Liver (tissue), 8 donors: ENCODE measurements at regions not wholly inside any gene's neighbourhood (a gene's known extent, or its start where the extent isn't known, plus 50 kb on each side); places are given as distances from the start of the nearest gene placed in this dataset.

Experiments used
- DNase-seq: peaks from one replicate; pipeline ENCODE4 v3.0.0-alpha.2; 2017; ENCODE audit warnings: low spot score
- H3K27ac ChIP-seq, 2 donors: one replicate each; pipeline ENCODE4 v1.7.0; 2013; ENCODE audit warnings: inconsistent platforms in 2 of 2, low read length in 2 of 2, control low read depth in 1 of 2, low read depth in 1 of 2, mild to moderate bottlenecking in 1 of 2
- H3K27me3 ChIP-seq, 4 donors: one replicate each; pipeline versions ENCODE4 v1.6.1 to v1.7.0; 2013; ENCODE audit warnings: low read length in 3 of 4, inconsistent platforms in 1 of 4, mild to moderate bottlenecking in 1 of 4, moderate library complexity in 1 of 4; ENCODE audit not compliant: control insufficient read depth in 4 of 4, insufficient read depth in 4 of 4
- H3K36me3 ChIP-seq, 4 donors: one replicate each; pipeline versions ENCODE4 v1.6.1 to v1.7.0; 2013; ENCODE audit warnings: low read length in 3 of 4, mild to moderate bottlenecking in 3 of 4, low read depth in 1 of 4, moderate library complexity in 1 of 4; ENCODE audit not compliant: control insufficient read depth in 4 of 4, insufficient read depth in 3 of 4
- H3K4me1 ChIP-seq, 4 donors: one replicate each; pipeline versions ENCODE4 v1.6.1 to v1.7.0; 2013; ENCODE audit warnings: low read length in 3 of 4, mild to moderate bottlenecking in 3 of 4, moderate library complexity in 1 of 4; ENCODE audit not compliant: control insufficient read depth in 4 of 4, insufficient read depth in 4 of 4
- H3K4me3 ChIP-seq, 3 donors: one replicate each; pipeline versions ENCODE4 v1.6.1 to v1.7.0; 2013; ENCODE audit warnings: low read length in 3 of 3, control low read depth in 1 of 3, low read depth in 1 of 3, mild to moderate bottlenecking in 1 of 3
- H3K9ac ChIP-seq, 2 donors: one replicate each; pipeline ENCODE4 v1.7.0; 2013; ENCODE audit warnings: low read length in 2 of 2, mild to moderate bottlenecking in 2 of 2, moderate library complexity in 2 of 2, control low read depth in 1 of 2, low read depth in 1 of 2
- H3K9me3 ChIP-seq, 4 donors: one replicate each; pipeline versions ENCODE4 v1.6.1 to v1.7.0; 2013; ENCODE audit warnings: low read length in 3 of 4; ENCODE audit not compliant: control insufficient read depth in 4 of 4
- ATF3 ChIP-seq: IDR thresholded peaks from 2 replicates; pipeline ENCODE4 v1.6.1; 2016; ENCODE audit warnings: antibody characterized with exemption
- CTCF ChIP-seq: fragments of 150-350 bp; IDR thresholded peaks from 2 replicates; pipeline ENCODE4 v1.5.1; 2017; ENCODE audit warnings: improper control_type of control experiment, low read depth, low read length; ENCODE audit not compliant: missing input control
- EGR1 ChIP-seq, 2 donors: IDR thresholded peaks; 2 replicates each; pipeline ENCODE4 v1.6.1; 2016 to 2018; ENCODE audit warnings: antibody characterized with exemption in 2 of 2, low read depth in 2 of 2
- FOXA1 ChIP-seq: IDR thresholded peaks from 2 replicates; pipeline ENCODE4 v1.6.1; 2016; ENCODE audit warnings: antibody characterized with exemption
- FOXA2 ChIP-seq: IDR thresholded peaks from 2 replicates; pipeline ENCODE4 v1.6.1; 2016; ENCODE audit warnings: antibody characterized with exemption
- GABPA ChIP-seq, 2 donors: IDR thresholded peaks in 1 of 2; conservative IDR thresholded peaks in 1 of 2; 2 replicates each; pipeline ENCODE4 v1.6.1; 2016; ENCODE audit warnings: antibody characterized with exemption in 2 of 2, mild to moderate bottlenecking in 1 of 2, moderate library complexity in 1 of 2
- HNF4A ChIP-seq, 2 donors: conservative IDR thresholded peaks; 2 replicates each; pipeline ENCODE4 v1.6.1; 2016; ENCODE audit warnings: antibody characterized with exemption in 2 of 2, mild to moderate bottlenecking in 2 of 2
- HNF4G ChIP-seq: IDR thresholded peaks from 2 replicates; pipeline ENCODE4 v1.6.1; 2016; ENCODE audit warnings: antibody characterized with exemption
- JUND ChIP-seq, 2 donors: IDR thresholded peaks; 2 replicates each; pipeline ENCODE4 v1.6.1; 2016; ENCODE audit warnings: antibody characterized with exemption in 2 of 2
- MAX ChIP-seq: IDR thresholded peaks from 2 replicates; pipeline ENCODE4 v1.6.1; 2016; ENCODE audit warnings: antibody characterized with exemption
- NR2F2 ChIP-seq: IDR thresholded peaks from 2 replicates; pipeline ENCODE4 v1.6.1; 2016; ENCODE audit warnings: antibody characterized with exemption
- RAD21 ChIP-seq, 2 donors: IDR thresholded peaks; 2 replicates each; pipeline ENCODE4 v1.6.1; 2016; ENCODE audit warnings: antibody characterized with exemption in 2 of 2, mild to moderate bottlenecking in 2 of 2
- REST ChIP-seq: IDR thresholded peaks from 2 replicates; pipeline ENCODE4 v1.6.1; 2016; ENCODE audit warnings: antibody characterized with exemption, mild to moderate bottlenecking
- RXRA ChIP-seq, 2 donors: IDR thresholded peaks; 2 replicates each; pipeline ENCODE4 v1.6.1; 2017 to 2018; ENCODE audit warnings: antibody characterized with exemption in 2 of 2, mild to moderate bottlenecking in 1 of 2
- SP1 ChIP-seq: IDR thresholded peaks from 2 replicates; pipeline ENCODE4 v1.6.1; 2018; ENCODE audit warnings: antibody characterized with exemption, mild to moderate bottlenecking
- TAF1 ChIP-seq: conservative IDR thresholded peaks from 2 replicates; pipeline ENCODE4 v1.6.1; 2016; ENCODE audit warnings: antibody characterized with exemption, mild to moderate bottlenecking
- YY1 ChIP-seq: IDR thresholded peaks from 2 replicates; pipeline ENCODE4 v1.6.1; 2016; ENCODE audit warnings: antibody characterized with exemption, mild to moderate bottlenecking
- ZBTB33 ChIP-seq: IDR thresholded peaks from 2 replicates; pipeline ENCODE4 v1.6.1; 2016; ENCODE audit warnings: antibody characterized with exemption
- WGBS: extraction: QIAGEN DNeasy Blood & Tissue Kit; methylation state at CpG from one replicate; pipeline ENCODE4 v1.1.7; 2013; 5-methylcytosine and 5-hydroxymethylcytosine counted together
- donor health status: healthy.
- donor health status: healthy.
- donor health status: healthy.
- donor health status: healthy.
- donor health status: healthy.

GRCh38 chr9:30575691-30576090 is 1808.8 kb upstream of the ACO1 start:
- Histone ChIP-seq H3K9ac (no peak overlapping the region), H3K4me3 (no peak overlapping the region), H3K27ac (no peak overlapping the region), H3K4me1 (no peaks in the 10 kb centered on the region), H3K9me3 (no peaks in the 10 kb centered on the region), H3K27me3 (no peaks in the 10 kb centered on the region), H3K36me3 (no peaks in the 10 kb centered on the region)
- WGBS, result 94% methylated on average over 12 of the region's 12 CpGs
- no peak for DNase-seq
- TF ChIP-seq GABPA (IDR thresholded peaks at IDR 0.05 in 1 of 2, conservative IDR thresholded peaks at IDR 0.05 in 1 of 2) (no peak), RXRA (IDR thresholded peaks at IDR 0.05) (no peak), YY1 (no peak), CTCF (no peak), SP1 (no peak), FOXA1 (no peak), EGR1 (IDR thresholded peaks at IDR 0.05; ENCODE audit: low read depth in 2 of 2) (no peak), FOXA2 (no peak), RAD21 (IDR thresholded peaks at IDR 0.05) (no peak), NR2F2 (no peak), TAF1 (no peak), HNF4A (conservative IDR thresholded peaks at IDR 0.05) (no peak), MAX (no peak), HNF4G (no peak), JUND (IDR thresholded peaks at IDR 0.05) (no peak), REST (no peak), ATF3 (no peak), ZBTB33 (no peak)

GRCh38 chr9:30579810-30580209 is 1804.6 kb upstream of the ACO1 start:
- no peaks in the 10 kb centered on the region for H3K9me3 ChIP-seq
- no peak for TF ChIP-seq JUND (IDR thresholded peaks at IDR 0.05)
- no peak for TF ChIP-seq TAF1
- TF ChIP-seq CTCF, result no peak
- TF ChIP-seq EGR1 (IDR thresholded peaks at IDR 0.05; ENCODE audit: low read depth in 2 of 2), result no peak
- TF ChIP-seq FOXA2, result no peak
- TF ChIP-seq REST, result no peak
- no peaks in the 10 kb centered on the region for H3K27me3 ChIP-seq
- WGBS, result 77% methylated on average over 1 of the region's 1 CpG
- no peaks in the 10 kb centered on the region for H3K4me1 ChIP-seq
- H3K9ac ChIP-seq, result no peak overlapping the region
- DNase-seq, result no peak
- no peak overlapping the region for H3K27ac ChIP-seq
- H3K36me3 ChIP-seq, result no peaks in the 10 kb centered on the region
- H3K4me3 ChIP-seq, result no peak overlapping the region
